HG02588 (cell line): ENCODE measurements at regions not wholly inside any gene's neighbourhood (a gene's known extent, or its start where the extent isn't known, plus 50 kb on each side); places are given as distances from the start of the nearest gene placed in this dataset.
"Not testable (repeated sequence)": the region's sequence is repeated elsewhere in the genome, so short reads cannot be mapped to it uniquely, and the experiment has no call there.

Source experiments
- ATAC-seq: cut with Tn5 transposase; IDR thresholded peaks from one replicate; pipeline ENCODE4 v1.9.1; 2021; ENCODE audit warnings: mild to moderate bottlenecking, moderate library complexity; ENCODE audit not compliant: unreplicated experiment

DNA sequence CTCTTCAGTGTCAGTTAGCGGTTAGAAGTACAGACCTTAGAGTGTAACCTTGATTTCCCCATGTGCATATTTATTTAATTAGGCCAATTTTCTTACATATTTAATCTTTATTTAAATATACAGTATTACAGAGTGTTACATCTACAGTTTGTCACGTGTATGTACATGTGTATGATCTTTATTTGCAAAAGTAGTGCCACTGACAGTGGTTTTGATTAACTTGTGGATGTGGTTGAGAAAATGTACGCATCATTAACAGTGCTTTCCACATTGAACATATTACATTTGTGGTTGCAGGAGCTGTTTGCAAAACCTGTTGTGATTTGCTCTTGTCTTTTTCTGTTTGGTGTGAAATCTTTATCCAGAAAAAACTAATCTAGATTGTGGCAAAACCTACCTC is 535.5 kb downstream of the FLRT2 start:
- ATAC-seq: no peak

DNA sequence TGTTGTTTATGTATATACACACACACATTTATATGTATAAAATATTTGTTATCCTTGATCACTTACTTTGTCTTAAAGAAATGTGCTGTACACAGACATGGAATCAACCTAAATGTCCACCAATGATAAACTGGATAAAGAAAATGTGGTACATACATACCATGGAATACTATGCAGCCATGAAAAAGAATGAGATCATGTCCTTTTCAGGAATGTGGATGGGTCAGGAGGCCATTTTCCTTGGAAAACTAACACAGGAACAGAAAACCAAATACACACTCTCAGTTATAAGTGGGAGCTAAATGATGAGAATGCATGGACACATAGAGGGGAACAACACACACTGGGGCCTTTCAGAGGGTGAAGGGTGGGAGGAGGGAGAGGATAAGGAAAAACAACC is 534.7 kb downstream of the FLRT2 start:
- not testable (repeated sequence) for ATAC-seq

DNA sequence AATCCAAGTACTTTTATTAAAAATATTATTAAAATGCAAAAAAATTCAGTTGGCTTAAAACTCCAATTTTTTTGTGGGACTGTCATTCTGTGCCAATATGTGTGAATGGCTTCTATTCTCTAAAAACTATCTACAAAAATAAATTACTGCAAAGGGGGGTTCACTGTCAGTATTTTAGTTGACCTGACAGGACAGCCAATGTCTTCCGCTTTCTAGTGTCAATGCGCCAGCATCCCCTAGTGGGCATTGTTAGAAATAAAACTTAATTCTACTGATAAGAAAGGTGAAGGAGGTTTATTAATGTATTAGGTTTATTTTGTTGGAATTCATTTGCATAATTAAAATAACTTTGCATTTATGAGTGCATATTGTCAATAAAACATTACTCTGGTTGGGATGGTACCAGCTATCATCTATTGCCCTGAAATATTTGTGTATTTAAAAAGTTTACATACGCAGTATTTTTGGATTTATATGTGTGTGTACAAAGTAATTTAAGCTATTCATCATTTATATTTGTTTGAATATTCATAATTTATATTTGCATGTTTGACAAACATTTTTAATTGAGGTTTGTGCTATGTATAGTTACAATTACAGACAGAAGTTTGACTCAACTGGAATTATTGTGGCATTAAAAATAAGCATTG is 527.2 kb downstream of the FLRT2 start:
- no peak for ATAC-seq

DNA sequence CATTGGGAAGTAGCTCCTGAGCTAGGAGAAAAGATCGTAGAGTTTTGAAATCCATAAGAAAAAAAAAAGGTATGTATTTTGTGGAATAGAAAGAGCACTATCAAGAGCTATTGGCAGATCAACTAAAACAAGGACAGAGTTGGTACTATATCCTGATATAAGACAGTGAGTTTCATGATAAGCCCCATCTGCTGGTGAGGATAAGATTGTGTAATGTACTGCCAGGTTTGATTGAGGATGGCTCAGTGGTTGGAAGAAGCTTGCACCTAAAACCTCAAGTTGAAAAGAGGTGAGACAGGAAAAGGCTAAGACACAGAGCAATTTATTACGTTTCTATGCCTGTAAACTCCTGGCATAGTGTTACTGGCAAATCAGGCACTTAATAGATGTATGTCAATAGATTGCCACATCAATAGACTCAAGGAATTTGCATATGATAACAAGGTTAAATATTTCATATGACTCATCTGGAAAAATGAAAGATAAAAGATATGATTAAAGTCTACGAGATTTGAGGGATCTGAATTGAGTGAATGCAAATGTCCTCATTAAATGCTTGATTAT is 525.6 kb downstream of the FLRT2 start:
- no peak for ATAC-seq

DNA sequence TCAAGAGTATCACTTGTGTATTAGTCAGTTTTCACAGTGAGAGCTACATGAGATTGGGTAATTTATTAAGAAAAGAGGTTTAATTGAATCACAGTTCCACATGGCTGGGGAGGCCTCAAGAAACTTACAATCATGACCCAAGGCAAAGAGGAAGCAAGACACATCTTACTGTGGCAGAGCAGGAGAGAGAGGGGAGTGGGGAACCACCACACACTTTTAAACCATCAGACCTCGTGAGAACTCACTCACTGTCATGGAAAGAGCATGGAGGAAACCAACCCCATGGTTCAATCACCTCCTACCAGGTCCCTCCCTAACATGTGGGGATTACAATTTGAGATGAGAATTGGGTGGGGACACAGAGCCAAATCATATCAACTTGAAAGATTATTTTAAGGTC is 522.9 kb downstream of the FLRT2 start:
- ATAC-seq: no peak

DNA sequence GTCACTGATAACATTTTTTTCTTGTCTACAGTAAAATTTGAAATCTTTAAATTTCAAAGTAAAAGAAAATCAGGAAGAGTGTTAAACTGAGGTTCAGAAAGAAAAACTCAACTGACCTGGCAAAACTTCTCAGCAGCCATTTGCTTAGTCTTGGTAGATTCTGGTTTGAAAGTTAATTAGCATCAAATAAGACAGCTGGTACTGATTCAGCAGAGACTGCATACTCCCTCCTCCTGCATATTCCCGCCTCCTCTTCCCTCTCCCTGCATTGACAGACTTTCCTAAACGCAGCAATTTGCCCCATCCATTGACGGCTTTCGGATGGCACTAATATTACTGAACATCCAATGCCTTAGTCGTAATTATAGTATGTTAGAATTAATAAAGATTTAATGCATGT is 520.8 kb downstream of the FLRT2 start:
- no peak for ATAC-seq

DNA sequence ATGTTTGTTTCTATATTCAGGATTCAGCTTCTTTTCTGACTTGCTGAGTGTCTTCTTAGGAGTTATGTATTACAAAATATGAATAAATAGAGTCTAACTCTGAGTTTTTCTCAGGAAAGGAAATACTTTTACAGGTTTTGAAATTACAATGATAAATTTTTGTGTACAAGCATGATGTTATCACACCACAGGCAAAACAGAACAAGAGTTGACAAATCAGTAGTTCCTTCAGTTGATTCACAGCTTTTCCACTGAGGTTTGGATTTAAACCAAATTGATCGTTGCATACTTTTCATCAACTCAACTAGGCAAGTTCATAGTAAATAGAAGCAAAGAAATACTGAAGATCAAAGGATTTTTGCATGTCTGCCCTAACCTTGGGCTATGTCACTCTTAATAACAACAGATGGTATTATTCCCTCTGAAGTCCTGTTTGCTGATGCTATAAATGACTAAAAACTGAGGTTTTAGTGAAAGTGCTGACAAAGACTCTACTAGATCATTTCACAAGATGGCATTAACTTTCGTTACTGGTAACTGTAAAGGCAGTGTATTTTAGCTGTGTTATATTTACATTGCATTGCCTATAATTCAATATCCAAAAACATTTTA is 520.2 kb downstream of the FLRT2 start:
- ATAC-seq: no peak

DNA sequence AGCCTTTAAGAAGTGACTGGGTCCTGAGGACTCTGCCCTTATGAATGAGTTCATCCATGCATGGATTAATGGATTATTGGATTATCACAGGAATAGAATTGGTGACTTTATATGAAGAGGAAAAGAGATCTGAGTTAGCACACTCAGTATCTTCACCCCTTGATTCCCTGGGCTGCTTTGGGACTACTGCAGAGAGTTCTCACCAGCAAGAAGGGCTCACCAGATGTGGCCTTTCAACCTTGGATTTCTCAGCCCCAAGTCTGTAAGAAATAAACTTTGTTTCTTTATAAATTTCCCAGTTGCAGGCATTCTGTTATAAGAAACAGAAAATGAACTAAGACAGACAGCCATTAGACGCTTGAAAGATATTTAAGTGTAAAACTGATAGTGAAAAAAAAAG is 509.2 kb downstream of the FLRT2 start:
- no peak for ATAC-seq

DNA sequence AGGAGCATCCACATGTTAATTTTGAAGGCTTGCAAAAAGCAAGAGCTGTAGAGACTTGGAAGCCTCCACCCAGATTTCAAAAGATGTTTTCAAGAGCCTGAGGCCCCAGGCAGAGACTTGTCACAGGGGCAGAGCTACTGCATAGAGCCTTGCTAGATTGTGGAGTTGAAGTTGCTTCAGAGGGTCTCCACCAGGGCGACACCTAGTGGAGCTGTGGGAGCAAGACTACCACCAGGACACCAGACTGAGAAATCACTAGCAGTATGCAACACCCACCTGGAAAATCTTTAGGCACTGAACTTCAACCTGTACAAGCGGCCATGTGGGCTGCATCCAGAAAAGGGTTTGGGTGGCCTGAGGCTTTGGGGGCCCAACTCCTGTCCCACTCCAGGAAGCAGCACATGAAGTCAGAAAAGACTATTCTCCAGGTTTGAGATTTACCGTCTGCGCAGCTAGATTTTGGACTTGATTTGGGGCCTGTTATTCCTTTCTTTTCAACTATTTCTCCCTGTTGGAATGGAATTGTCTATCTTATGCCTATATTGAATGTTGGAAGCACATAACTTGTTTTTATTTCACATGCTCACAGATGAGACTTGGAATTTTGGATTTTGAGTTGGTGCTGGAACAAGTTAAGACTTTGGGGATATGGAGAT is 508.6 kb downstream of the FLRT2 start:
- ATAC-seq: peak; percentile 90

DNA sequence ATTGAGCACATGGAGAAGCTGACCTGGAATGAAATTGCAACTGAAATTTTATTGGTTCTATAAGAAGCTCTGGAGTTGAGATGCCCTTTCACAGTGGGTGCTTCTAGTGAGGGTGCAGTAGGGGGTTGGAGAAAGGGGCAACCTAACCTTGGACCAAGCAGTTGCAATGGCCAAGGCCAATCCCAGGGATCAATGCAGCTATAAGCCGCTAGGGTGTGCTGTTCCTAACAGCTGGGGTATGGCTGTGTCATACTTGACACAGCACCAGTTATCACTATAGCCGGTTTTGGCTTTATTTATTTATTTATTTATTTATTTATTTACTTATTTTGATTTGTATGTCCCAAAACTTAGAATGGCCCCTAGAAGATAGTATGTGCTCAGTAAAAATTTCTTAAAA is 505.9 kb downstream of the FLRT2 start:
- no peak for ATAC-seq

DNA sequence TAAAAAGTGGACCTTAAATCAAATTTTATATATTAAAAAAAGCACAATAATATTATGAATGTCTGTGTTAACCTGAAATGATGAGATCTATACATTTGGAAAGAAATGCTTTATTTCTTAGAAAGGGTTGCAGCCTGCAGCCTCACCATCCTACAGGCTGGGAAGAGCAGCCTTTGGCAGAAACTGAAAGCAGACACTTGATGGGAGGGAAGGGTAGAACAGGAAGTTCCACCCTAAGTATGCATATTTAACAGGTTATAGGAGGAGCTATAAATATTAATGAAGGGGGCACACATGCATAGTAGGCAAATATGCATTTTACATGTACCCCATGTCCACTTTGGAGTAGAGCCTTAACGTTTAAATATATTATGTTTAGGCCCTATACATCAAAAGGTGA is 498.0 kb downstream of the FLRT2 start:
- ATAC-seq: no peak

DNA sequence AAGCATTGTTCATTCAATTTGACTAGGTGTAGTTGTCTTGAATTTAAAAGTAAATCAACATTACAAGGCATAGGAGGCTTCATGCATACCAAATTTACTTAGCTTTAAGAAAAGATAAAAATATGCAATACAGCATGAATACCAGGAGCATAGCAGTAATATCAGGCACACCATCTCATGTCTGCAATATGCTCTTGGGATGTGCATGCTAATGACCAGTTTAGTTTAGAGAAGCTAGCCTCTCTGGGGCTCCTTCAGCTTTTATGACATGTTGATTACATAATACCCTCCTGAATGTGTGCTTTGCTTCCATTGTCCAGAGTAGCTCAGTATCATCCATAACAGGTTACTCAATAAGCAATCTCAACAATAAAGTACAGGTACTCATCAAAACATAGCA is 497.2 kb downstream of the FLRT2 start:
- no peak for ATAC-seq

DNA sequence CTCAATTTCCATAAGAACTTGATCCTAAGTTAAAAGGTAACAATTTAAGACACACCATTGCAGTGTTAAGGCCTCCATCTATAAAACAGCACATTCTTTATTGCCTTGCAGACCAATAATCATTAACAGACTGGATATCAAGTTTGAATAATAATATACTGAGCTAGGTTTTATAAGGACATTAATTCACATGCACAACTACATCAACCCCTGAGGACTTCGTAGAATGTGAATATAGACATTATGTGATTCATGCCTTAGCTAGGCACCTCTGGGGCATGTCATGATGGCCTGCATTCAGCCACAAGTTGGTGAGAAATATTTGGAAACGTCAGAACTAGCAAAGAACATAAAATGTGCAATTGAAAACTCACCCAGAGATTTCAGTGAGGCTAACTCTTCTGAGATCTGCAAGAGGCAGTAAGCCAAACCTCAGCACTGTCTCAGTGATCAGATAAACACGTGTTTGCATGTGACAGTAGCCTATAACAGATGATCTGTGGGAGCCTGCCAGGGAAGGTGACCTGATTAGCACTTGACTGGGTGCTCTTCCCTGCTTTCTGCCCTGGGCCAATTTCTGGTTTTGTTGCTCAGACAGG is 492.2 kb downstream of the FLRT2 start:
- no peak for ATAC-seq

DNA sequence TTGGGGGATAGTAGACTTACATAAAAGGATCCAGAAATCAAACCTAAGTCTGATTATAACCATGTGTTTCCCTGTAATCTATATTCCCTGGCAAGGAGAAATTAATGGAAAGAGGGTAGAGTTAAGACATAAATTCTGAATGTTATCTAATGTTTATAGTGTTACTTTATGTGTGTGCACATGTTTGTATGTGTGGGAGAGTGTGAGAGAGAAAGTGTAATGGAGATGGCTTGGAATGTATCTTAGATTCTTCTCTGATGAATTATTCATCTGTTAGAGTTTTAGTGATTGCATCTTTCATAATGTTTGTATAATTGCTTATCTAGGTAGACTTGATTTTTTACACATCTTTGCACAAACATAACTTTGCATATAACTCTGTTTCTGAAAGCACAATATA is 490.9 kb downstream of the FLRT2 start:
- ATAC-seq: no peak

DNA sequence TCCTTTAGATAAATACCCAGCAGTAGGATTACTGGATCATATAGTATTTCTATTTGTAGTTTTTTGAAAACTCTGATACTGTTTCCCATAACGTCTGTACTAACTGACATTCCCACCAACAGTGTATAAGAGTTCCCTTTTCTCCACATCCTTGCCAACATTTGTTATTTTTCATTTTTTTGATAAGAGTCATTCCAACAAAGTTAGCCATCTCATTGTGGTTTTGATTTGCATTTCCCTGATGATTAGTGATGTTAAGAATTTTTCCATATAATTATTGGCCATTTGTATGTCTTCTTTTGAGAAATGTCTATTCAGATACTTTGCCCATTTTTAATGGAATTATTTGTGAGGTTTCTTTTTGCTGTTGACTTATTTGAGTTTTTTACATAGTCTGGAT is 486.0 kb downstream of the FLRT2 start:
- ATAC-seq: no peak

DNA sequence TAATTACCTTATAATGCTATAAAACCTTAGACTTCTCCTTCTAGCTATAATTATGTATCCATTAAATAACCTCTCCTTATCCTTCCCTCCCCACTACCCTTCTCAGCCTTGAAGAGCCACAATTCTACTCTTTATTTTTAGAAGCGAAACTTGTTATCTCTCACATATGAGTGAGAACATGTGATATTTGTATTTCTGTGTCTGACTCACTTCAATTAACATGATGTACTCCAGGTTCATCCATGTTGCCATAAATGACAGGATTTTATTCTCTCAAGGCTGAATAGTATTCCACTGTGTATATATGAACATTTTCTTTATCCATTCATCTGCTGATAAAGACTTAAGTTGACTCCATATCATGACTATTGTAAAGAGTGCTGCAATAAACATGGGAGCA is 485.6 kb downstream of the FLRT2 start:
- ATAC-seq: no peak

DNA sequence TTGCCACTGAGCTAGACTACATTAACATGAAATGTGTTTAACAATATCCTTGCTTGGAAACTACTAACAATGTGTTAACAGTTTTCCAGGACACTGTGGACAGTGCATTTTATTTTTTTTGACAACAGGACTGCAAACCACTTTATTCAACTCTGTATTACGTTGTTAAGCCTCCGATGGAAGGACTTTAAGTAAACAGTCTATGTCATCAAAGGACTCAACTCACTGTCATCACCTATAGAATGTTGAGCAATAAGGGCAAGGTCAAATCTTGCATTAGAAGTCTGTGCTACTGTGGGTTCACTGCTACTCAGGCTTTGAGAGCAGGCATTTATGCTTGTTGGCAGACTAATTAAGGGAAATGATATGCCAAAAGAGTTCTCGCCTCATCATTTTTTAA is 483.7 kb downstream of the FLRT2 start:
- ATAC-seq: no peak

DNA sequence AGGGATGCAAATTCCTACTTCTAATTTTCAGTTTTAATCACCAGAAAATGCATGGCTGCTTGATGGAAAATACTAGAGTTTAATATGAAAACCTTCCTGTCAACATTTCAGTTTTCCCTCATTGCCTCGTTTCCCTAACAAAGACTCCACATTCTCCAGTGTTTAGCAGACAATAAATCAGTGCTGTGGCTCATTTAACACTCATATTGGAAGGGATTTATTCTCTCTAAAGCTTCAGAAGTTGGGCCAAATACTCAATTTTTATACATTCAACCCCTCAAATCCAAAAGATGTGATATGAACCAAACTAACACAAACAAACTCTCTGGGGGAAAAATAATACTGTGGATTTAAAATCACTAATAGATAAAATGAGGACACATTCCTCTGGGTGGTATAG is 482.5 kb downstream of the FLRT2 start:
- ATAC-seq: no peak

DNA sequence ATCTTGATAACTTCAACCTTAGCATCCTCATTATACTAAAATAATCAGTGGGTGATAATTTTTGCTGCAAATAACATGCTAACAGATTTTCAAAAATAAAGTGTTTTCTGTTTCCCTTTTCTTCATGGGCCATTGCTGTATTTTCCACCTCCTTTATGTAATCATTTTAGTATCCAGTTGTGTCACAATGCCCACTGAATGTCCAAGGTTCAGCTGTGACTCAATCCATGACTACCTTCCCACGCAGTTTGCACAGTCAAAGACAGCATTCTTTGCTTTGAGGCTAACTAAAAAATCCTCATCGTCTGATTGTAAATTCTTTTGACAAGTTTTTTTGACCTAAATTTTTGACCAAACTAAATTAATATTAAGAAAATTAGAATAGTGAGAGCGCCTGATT is 474.1 kb downstream of the FLRT2 start:
- no peak for ATAC-seq

DNA sequence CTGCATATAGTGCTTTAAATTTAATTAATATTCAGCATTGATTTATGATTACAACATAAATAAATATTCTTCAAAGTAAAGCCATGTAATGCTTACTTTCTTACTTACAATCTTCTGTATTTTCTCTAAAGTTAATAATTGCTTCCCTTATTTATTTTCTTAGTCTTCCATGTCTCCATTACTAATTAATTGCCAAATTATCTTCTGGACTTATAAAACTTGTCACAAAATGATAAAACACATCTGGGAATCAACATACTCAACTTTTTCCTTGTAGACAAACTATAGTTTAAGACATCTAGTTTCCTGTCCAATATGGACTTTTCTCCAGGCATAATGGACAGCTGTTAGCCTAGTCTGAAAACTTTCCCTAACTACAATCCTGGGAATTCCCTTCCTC is 466.6 kb downstream of the FLRT2 start:
- no peak for ATAC-seq

DNA sequence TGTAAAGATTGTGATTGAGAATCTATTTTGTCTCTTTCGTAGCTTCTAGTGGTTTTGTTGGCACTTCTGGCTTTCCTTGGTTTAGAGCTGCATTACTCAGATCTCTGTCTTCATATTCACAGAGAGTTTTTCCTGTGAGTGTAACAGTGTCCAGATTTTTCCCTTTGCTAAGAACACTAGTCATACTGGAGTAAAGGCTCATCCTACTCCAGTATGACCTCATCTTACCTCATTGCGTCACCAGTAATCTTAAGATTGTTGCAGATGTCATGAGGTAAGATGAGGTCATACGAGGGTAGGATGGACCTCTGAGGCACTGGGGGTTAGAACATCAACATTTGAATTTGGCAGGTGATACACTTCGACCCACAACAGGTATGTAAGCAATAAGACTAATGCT is 461.2 kb downstream of the FLRT2 start:
- no peak for ATAC-seq

DNA sequence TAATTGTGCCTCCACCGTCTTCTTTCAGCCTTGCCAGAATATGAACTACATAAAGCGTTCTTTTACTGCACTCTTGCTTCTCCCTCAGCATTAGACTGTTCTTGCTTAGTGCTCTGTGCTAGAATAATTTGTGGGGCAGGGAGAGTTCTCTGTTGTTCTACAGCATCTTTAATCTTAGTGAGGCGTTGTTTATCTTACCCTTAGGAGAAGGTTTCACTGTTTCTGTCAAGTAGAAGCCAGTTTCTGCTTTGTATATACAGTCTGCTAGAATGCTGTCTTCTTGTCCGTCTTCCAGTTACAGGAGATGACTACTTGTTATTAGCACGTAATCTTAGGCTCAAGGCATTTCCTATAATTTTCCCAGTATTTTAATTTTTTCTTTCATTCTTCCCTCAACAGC is 458.0 kb downstream of the FLRT2 start:
- no peak for ATAC-seq
